ENCODE measurements at regions not wholly inside any gene's neighbourhood (a gene's known extent, or its start where the extent isn't known, plus 50 kb on each side); places are given as distances from the start of the nearest gene placed in this dataset.

GRCh38 chr5:117299936-117300328 is 725.3 kb upstream of the SEMA6A start:
- H2AFZ ChIP-seq (ENCODE audit: control insufficient read depth, low read depth, low read length), result no peak overlapping the region
- no peaks in the 10 kb centered on the region for H4K20me1 ChIP-seq (ENCODE audit: control insufficient read depth, insufficient read depth)
- H3K4me2 ChIP-seq (ENCODE audit: control insufficient read depth, insufficient read depth), result no peak overlapping the region
- no peaks in the 10 kb centered on the region for H3K4me1 ChIP-seq (ENCODE audit: control insufficient read depth, insufficient read depth, low read length)
- no peak for FAIRE-seq
- POLR2A ChIA-PET, result no interaction called here
- no TSS peak for BruUV-seq (replicated peaks)
- no peak overlapping the region for H3K9ac ChIP-seq (ENCODE audit: control insufficient read depth, insufficient read depth, low read length)
- DNase-seq (ENCODE audit: low read depth, low spot score), result no peak
- no peak overlapping the region for H3K27ac ChIP-seq (ENCODE audit: control insufficient read depth, insufficient read depth)
- CTCF ChIA-PET, result interaction anchor here (0.6 kb wide), 1 partner anchor 1571 kb away, joined by 3 read pairs; no protein-coding TSS in a partner anchor
- no peak for ATAC-seq
- H3K27me3 ChIP-seq (replicated peaks in 1 of 2; ENCODE audit: control insufficient read depth in 2 of 2, insufficient read depth in 2 of 2, low read length in 1 of 2), result no peaks in the 10 kb centered on the region
- TF ChIP-seq EP300 (IDR thresholded peaks at IDR 0.05; ENCODE audit: borderline replicate concordance in 1 of 2, control insufficient read depth in 1 of 2, low read depth in 2 of 2, low read length in 2 of 2) (no peak), TBL1XR1 (IDR thresholded peaks at IDR 0.05; ENCODE audit: low read depth, low read length) (no peak), NFYB (IDR thresholded peaks at IDR 0.05; ENCODE audit: insufficient read depth, low read depth, low read length) (no peak), CEBPB (IDR thresholded peaks at IDR 0.05; ENCODE audit: borderline replicate concordance in 1 of 2, low read depth in 2 of 2, low read length in 2 of 2) (no peak), RB1 (IDR thresholded peaks at IDR 0.05; ENCODE audit: borderline replicate concordance) (no peak), E4F1 (IDR thresholded peaks at IDR 0.05; ENCODE audit: borderline replicate concordance, partially characterized antibody) (no peak), PBX3 (IDR thresholded peaks at IDR 0.05; ENCODE audit: insufficient replicate concordance, low read depth, low read length) (no peak), PRDM15 (CRISPR knock-in tag; IDR thresholded peaks at IDR 0.05) (no peak), PAX8 (IDR thresholded peaks at IDR 0.05) (no peak), USF1 (IDR thresholded peaks at IDR 0.05; ENCODE audit: borderline replicate concordance, extremely low read length, insufficient read depth, low read depth, low read length) (no peak), HDGF (IDR thresholded peaks at IDR 0.05) (no peak), NFYA (IDR thresholded peaks at IDR 0.05; ENCODE audit: borderline replicate concordance, low read depth, low read length) (no peak)
- intact Hi-C loops (cut with micrococcal nuclease; ENCODE audit: unreplicated experiment) (no loop called here), in situ Hi-C loops (cut with MboI) (no loop called here)
- no peaks in the 10 kb centered on the region for H3K36me3 ChIP-seq (ENCODE audit: control insufficient read depth in 2 of 2, insufficient read depth in 2 of 2, low read length in 1 of 2)
- H3K9me3 ChIP-seq (replicated peaks; ENCODE audit: control insufficient read depth, insufficient read depth, low read length), result no peaks in the 10 kb centered on the region
- SMC1A ChIA-PET (ENCODE audit: uncharacterized antibody, unreplicated experiment), result no interaction called here
- H3K4me3 ChIP-seq, result no peak overlapping the region
- H3K79me2 ChIP-seq (ENCODE audit: control insufficient read depth, insufficient read depth, low read length), result no peaks in the 10 kb centered on the region
- RAD21 ChIA-PET (ENCODE audit: unreplicated experiment), result no interaction called here
- WGBS (ENCODE audit: insufficient coverage, insufficient replicate concordance, low lambda C conversion rate, missing lambda C conversion rate), result 13% methylated on average over 3 of the region's 3 CpGs

Measured in GM12878 (cell line).